GM04504 (cell line): ENCODE measurements at regions not wholly inside any gene's neighbourhood (a gene's known extent, or its start where the extent isn't known, plus 50 kb on each side); places are given as distances from the start of the nearest gene placed in this dataset.

ENCODE experiments used
- DNase-seq: peaks from one replicate; pipeline ENCODE4 v3.0.0-alpha.2; 2012; ENCODE audit warnings: low read depth

DNA sequence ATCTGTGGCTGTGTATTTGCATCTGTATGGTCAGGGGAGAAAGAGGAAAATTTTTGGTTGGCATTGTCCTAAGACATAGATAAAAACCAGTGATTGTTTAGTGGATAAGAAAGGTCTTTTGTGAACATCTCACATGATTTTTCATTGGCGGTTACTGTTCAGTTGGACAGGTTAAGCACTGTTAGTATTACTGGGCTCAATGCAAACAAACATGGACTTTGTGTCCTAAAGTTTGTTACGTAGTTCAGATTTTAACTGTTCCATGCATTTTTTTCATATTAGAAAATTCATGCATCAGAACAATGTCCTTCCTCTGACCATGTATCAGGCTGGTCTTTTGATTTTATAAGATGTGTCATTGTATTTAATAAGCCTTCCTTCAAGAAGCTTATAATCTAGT, 368.0 kb downstream of the MEIS1 start:
- no peak for DNase-seq

DNA sequence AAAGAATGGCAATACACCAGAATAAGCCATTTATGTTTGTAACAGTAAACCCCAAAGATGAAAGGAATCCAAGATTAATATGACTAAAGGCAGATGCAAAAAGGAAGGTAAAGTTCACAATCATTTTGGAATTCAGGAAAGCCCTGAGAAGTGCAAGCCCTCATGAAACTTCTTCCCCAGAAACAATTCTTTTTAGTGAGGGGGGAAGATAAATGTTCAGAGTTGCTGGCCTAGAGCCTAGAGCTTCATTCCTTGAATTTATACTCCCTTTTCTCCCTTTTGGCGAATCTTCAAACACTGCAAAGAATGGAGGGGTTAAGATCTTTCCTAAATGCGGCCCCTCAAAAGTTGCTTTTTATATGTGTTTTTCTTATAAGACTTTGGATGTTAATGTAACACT, 368.8 kb downstream of the MEIS1 start:
- DNase-seq = no peak

DNA sequence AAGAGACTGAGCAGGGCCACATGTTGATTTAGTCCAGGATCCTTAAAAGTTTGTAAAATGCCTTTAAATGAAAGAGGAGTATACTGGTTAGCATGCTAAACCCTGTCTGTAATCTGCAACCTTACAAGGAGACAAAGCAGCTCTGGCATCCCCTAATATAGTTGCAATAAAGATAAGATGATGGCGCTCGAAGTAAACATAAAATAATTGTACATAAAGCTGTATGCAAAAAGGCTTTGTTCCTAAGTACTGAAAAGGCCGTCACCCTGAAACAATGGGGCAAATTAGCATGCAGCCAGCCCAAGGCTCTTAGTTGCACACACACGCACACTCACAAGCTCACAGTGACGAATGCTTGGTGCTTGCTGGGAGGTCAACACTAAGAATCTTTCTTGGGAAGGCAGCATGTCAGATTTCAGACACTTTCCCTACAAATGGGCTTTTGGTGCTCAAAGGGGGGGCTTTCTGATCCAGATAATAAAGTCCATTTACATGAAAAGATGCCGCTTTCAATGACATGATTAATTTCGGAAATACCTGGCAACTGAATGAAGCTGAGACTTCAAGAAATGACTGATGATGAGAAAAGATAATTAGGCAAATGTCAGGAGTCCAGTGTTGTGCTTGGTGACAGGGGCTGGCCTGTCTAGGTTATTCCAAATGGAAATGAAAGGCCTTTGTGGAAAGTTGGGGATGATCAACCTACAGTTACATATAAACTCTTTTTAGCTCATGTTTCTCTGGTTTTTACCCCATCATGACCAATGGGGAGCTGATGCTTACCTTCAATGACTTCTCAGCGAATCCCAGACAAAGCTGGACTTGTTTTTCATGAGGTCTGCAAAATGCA, 370.3 kb downstream of the MEIS1 start:
- DNase-seq = no peak

DNA sequence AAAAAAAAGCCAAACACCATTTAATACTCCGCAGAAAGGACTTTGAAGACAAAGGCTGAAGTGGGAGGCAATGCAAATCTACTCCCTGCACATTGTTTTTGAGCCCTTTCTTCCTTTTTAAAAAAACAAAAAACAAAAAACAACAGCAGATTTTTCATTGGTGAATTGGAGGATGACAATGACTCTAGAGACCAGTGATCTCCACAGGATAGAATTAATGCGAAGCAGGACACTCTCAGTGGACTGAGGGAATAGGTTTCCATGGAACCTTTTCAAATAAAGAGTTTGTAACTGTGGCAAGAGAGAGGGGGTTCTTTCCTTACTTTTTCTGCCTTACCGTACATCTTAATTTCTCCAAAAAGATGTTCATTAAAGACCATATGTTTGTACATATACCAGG, 371.0 kb downstream of the MEIS1 start:
- no peak for DNase-seq

DNA sequence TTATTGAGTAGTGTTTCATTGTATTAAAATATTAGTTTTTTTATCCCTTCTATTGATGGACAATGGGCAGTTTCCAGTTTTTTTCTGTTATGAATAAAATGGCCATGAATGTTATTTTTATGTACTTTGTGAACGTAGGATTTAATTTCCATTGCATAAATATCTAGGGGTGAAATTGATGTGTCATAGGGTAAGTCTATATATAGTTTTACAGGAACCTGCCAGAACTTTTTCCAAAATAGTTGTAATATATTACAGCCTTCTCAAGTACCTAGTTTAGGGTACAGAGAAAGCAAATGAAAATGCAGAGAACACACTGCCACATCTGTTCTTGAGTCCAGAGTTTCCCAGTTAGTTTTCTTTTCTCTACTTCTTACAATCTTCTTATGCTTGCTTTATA, 378.6 kb downstream of the MEIS1 start:
- DNase-seq = no peak

DNA sequence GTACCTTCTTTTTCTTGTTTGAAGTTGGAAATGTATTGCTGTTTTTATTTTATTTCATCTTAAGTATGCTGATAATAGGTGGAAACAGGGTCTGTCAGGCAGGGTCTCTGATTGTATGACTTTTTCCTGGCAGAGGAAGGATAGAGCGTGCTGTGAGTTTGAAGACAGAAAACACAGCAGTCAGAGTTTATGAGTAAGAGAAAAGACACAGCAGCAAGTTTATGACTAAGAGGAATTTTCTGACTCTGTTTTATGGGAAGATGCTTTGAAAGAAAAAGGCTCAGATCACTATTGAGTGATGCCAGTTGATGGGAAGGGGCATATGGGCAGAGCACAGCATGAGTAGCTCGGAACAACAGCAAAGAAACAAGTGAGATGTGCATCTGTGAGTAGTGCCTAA, 379.1 kb downstream of the MEIS1 start:
- no peak for DNase-seq

DNA sequence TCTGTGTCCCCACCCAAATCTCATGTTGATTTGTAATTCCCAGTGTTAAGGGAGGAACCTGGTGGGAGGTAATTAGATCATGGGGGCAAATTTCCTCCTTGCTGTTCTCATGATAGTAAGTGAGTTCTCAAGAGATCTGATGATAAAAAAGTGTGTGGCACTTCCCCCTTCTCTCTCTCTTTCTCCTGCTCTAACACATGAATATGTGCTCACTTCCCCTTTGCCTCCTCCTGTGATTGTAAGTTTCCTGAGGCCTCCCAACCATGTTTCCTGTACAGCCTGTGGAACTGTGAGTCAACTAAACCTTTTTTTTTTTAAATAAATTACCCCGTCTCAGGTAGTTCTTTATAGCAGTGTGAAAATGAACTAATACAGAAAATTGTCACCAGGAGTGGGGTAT, 380.0 kb downstream of the MEIS1 start:
- no peak for DNase-seq

DNA sequence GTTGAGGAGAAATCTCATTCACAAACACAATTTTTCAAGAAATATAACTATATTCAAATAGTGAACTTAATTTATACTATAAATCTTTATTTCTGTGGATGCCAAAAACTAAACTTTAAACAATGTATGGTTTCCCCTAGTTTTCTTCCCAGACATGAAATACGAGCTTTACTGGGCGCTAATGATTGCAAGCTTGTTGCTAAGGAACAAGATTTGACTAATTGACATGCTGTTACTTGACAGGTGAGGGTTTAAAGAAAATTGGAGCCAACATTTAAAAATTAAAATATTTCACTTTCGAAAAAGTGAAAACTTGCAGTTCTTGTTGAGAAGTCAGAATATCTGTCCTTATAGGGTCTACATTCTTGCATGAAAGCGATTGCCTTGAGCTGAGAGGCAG, 381.0 kb downstream of the MEIS1 start:
- no peak for DNase-seq

DNA sequence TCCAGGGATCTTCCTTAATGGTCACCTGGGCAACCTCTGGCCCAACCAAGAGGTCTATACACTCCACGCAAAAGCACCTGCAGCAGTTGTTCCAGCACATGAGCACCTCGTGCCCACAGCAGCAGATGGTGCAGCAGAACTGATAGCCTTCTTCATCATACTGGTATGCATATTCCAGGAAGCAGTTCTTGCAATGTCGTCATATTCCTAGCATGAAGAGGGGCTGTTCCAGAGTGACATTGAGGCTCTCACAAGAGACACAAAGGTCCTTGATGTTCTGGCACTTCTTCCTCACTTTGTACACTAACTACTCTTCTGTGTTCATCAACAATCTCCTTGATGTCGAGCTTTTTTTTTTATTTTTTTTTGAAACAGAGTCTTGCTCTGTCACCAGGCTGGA, 386.2 kb downstream of the MEIS1 start:
- no peak for DNase-seq

DNA sequence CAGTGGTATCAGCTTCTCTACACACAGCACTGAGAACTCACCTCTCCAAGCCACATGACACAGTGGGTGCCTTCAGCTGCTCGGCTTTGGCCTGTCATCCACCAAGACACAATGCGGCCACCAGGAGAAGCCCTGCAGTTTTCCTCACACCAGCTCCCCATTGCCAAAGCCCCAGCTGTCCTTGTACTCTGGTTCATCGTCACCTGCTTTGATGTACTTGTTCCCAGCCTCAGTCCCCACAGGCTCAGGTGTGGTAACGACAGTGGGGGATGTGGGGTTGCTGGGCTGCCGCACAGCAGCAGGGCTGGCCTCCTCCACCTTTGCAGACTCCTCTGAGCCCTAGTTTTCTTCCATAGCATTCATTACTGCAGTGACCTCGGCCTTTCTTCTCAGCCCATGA, 387.3 kb downstream of the MEIS1 start:
- no peak for DNase-seq

DNA sequence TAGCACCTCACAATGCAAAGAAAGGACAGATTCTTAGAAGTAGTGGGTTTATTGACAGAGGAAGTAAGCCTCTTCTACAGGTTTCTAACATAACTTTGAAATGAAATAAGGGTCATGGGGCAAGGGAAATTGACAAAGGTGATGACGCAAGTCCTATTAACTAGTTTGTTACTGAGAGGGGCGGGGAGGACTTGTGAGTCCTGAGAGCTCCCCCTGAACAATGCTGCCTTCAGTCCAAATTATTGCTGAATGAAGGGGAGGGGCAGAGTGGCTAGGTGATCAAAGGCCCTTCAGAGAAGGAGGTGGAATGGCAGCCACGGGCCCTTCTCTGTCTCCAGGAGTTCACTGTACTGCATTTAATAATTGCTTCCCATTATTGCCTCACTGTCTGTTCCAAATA, 390.0 kb downstream of the MEIS1 start:
- no peak for DNase-seq

DNA sequence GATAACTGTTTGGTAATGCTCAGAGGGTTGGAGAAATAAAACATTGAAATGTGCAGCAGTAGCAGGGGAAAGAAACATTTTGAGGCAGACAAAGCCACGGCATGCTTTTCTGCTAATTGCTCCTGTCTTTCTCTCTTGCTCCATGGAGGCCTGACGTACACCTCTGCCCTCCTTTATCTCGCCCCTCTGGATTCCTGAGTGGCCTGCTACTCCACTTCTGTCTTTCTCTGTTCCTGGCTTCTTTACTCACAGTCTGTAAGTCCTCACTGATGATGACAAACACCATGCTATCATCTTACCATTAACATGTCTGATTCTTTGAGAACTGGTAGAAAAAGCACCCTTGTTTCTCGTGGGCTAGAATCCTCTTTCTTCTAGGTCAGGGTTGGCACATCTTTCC, 392.9 kb downstream of the MEIS1 start:
- no peak for DNase-seq

DNA sequence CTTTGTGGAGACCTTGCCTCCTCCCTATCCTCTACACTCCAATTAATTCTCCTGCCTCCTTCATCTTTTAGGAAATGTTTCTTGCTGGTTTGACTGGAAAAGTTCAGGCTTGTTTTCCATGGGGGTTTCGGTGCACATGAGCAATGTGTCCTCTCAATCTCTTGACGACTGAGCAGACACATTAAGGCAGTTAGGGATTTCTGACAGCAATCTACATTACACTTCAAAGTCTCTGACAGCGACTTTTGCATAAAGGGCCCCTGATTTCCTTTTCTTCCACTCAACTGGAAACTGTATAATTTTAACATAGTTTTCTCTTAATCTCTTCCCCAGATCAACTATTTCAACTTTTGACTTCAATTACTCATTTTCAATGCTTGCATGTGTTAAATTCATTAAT, 394.0 kb downstream of the MEIS1 start:
- no peak for DNase-seq

DNA sequence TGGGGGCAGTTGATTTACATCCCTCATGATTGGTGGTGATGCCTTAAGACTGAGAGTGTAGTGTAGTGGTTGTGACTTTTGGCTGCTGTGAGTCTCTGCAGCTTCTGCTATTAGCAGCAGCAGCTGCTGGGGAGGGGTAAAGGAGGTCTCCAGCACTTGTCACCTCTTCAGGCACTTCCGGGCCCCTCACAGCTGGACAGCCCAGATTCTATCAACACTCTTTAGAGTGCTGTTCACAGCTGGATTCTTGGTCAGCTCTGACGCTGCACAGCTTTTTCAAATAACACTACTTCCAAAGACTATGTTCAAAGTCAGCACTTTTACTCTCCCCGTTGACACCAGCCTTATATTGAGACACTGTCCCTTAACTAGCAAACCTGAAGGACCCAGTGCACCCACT, 396.0 kb downstream of the MEIS1 start:
- DNase-seq = no peak

DNA sequence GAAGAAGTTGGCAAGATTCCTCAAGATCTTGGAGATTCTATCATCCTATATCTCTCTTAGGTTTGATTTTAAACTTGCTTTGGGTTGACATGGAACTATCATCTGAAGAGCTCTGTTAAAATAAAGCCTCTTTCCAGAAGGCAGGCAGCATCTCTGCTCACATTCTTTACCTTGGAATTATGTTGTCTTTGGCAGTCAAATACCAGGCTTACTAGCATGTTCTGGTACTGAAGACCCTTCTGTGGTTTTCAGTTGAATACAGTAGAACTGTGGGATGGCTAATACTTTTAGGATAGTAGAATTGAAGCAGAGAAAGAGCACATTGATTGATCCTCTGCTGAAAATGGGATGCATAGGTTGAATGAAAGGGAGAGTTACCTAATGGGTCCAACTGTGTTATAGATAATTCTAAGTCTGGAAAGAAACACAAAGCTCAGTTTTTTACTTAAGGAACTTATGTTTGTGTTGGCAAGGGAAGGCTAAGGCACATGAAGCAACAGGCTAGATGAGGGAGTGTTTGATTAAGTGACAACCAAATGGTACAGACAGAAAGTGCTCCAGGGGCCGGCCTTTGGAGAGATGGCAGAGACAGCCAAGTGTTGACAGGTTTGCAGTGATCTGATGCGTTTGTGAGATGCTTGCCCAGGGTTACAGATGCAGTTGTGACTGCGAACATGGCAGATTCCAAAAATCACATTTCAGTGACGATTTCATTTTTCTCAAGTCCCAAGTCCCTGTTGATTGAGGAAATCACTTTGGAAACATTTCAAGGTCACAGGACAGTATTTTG, 397.9 kb downstream of the MEIS1 start:
- no peak for DNase-seq

DNA sequence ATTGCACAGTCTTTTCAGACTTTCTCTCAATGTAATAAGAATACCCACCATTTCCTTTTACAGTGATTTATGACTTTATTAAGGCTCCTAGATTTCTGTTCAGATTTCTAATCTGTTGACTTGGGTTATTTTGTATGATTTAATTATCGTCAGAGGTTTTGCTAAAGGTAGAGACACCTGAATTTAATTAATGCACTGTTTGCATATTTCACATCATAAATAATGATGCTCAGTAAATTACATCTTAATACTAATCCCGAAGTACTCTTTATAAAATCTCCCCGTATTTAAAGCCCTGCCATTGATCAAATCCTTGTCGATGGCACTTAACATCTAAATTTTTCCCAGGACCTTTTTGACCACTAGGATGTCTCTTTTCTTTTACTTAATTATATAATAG, 399.9 kb downstream of the MEIS1 start:
- no peak for DNase-seq

DNA sequence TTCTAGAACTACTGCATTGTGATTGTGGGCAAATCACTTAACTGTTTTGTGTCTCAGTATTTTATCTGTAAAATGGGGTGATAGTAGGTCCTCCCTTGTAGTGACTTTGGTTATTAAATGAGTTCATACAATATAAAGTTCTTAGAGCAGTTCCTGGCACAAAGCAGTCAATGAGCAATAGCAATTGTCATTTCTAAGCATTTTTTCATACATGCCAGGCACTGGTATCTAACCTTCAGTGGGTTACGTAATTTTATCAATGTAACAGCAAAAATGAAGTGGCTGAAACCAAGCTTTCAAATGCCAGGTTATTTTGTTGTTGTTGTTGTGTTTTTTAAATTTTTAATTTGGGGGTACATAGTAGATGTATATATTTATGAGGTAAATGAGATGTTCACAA, 401.9 kb downstream of the MEIS1 start:
- no peak for DNase-seq

DNA sequence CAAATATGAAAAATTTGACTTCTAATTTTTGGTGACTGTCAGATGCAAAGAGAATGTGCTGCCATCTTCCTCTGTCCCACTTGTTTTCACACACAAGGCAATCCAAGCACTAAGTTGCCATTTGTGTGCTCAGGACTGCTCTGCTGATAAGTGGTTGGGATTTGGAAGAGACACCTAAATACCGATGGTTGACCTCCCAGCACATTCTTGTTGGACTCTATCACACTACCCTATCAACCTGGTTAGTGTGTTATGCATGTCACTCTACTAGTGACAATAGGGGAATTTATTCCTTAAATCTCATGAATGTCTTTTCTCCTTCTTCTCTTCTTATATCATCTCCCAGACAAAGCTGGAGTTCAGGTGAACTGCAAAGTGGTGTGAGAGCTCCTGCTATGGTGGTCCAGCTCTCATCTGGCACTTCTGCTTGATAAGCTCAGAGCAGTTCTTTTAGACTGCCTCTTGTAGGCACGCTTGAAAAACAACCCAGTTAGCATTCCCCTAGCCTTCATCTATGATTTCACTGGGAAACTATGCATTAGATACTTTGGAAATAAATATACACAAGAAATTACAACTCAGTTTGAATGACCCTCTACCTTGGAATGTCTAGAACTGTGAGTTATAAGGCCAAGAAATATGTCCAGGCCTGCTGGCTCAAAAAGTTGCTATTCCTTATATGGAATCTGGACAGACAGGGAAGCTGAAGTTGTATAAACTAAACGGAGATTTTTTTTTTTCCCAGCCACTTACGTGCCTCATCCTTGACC, 404.8 kb downstream of the MEIS1 start:
- peak; percentile 93 for DNase-seq

DNA sequence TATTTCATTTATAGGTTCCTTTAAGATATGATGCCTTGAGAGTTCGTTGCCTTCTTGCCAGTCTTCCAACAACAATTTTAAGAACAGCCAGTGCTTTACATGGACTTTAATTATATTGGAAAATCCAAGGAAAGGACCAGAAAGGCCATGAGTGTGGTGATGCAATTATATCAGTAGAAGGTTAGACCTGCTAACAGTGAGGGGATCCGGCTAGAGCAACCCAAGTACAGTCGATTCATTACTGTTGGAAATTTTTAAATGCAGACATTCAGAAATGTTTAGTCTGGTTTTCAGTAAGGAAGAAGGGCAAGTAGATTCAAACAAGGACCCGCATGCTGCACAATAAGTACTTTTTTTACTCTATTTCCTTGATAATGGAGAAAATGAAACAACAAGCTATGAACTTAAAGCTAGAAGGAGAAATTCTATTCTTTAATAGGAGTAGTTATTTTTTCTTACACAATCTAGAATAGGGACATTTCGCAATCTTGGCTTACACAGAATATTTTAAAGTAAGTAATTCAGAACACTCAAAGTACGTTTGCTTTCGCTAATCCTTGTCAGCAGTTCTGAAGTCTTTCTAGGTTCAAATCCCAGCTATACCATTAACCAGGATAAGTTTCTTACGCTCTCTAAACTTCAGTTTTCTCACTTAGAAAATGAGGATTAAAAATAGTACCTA, 405.5 kb downstream of the MEIS1 start:
- DNase-seq = no peak

DNA sequence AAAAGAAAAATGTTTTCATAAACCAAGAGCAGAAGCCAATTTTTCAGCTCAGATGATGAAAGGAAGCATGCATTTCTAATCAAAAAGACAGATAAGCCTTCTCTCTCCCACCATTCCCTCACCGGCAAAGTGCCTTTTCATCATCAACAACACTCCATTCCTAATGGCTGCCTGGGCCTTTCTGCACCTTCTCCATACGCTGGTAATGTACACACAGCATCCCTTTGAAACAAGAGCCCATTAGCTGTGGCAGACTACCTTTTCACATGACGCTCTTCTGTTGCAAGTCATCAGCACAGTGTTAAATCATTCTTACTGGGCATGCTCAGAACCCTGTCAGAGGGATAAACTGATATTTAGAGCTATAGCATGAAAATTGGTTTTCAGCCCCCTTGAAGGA, 408.9 kb downstream of the MEIS1 start:
- no peak for DNase-seq

DNA sequence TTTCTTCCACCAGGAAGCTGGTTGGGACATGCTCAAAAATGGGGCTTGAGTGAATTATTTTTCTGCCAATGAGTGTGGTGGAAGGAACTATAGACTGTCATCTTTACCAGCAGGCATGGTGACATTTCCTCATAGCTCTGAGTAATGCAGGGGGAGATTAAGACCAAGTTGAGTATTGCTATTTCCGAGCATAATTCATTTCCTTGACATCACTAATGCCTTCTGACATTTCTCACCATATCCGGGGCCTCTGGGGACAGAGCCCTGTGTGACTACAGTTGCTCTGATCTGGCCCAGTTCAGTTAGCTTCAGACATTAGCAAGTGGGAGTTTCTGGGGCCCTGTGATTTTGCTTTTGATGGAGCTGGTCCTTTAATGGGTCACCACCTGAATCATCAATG, 410.4 kb downstream of the MEIS1 start:
- DNase-seq = no peak

DNA sequence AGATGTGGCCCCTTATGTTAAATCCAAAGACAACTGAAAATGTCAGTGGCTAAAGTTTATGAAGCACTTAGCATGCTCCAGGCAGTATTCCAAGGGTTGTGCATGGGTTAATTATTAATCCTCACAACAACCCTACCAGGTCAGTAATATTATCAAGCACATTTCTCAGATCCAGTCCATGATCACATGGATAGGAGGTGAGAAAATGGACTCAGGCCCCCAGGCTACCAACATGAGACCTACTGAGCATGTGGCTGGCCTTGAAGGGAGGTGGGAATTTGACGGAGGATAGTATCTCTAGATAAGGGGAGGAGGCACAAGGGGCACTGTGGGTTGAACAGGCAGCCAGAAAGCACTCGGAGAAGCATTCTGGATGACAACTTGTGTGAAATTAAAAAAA, 412.0 kb downstream of the MEIS1 start:
- DNase-seq = no peak
